Progenitor cell of endocrine pancreas (in vitro differentiated cells): ENCODE measurements at regions not wholly inside any gene's neighbourhood (a gene's known extent, or its start where the extent isn't known, plus 50 kb on each side); places are given as distances from the start of the nearest gene placed in this dataset.

Experiments used
- DNase-seq: peaks from one replicate; pipeline ENCODE4 v3.0.0; 2021; ENCODE audit warnings: low spot score; ENCODE audit not compliant: unreplicated experiment
- H3K27ac Mint-ChIP-seq: 2 replicates; pipeline ENCODE4 v1.8.0; 2021; ENCODE audit warnings: mild to moderate bottlenecking, moderate library complexity, mixed read lengths
- H3K27me3 Mint-ChIP-seq: 2 replicates; pipeline ENCODE4 v1.8.0; 2021; ENCODE audit warnings: mixed read lengths
- H3K36me3 Mint-ChIP-seq: 2 replicates; pipeline ENCODE4 v1.8.0; 2022; ENCODE audit warnings: mixed read lengths; ENCODE audit not compliant: insufficient read depth
- H3K4me1 Mint-ChIP-seq: 2 replicates; pipeline ENCODE4 v1.8.0; 2021; ENCODE audit warnings: low read depth, mixed read lengths
- H3K4me3 Mint-ChIP-seq: 2 replicates; pipeline ENCODE4 v1.8.0; 2021; ENCODE audit warnings: low read depth, mild to moderate bottlenecking, moderate library complexity, mixed read lengths
- H3K9me3 Mint-ChIP-seq: 2 replicates; pipeline ENCODE4 v1.8.0; 2021; ENCODE audit warnings: low read depth, mixed read lengths
- CTCF ChIP-seq: fragments of 200-600 bp; sonication (generic); IDR thresholded peaks from one replicate; pipeline ENCODE4 v1.5.0; 2021; ENCODE audit warnings: antibody characterized with exemption, mild to moderate bottlenecking; ENCODE audit not compliant: unreplicated experiment

GRCh38 chr2:49839818-49840217 lies 685.5 kb upstream of the FSHR start:
- peaks cover 6% of the 10 kb centered on the region for H3K9me3 Mint-ChIP-seq
- no peak overlapping the region for H3K4me3 Mint-ChIP-seq
- DNase-seq, result no peak
- peaks cover 1% of the 10 kb centered on the region for H3K36me3 Mint-ChIP-seq
- peaks cover 17% of the 10 kb centered on the region for H3K4me1 Mint-ChIP-seq
- TF ChIP-seq CTCF, result no peak
- no peak overlapping the region for H3K27ac Mint-ChIP-seq
- peaks cover 5% of the 10 kb centered on the region for H3K27me3 Mint-ChIP-seq

- no peak for TF ChIP-seq CTCF
- Mint-ChIP-seq H3K27me3 (peaks cover 5% of the 10 kb centered on the region), H3K4me1 (peaks cover 17% of the 10 kb centered on the region), H3K27ac (no peak overlapping the region), H3K4me3 (no peak overlapping the region), H3K9me3 (no peaks in the 10 kb centered on the region), H3K36me3 (no peaks in the 10 kb centered on the region)
- DNase-seq, result no peak
Measured at GRCh38 chr2:49837561-49838293, 683.4 kb upstream of the FSHR start.

- H3K9me3 Mint-ChIP-seq, result no peaks in the 10 kb centered on the region
- peaks cover 5% of the 10 kb centered on the region for H3K27me3 Mint-ChIP-seq
- no peak overlapping the region for H3K27ac Mint-ChIP-seq
- H3K4me1 Mint-ChIP-seq, result peaks cover 20% of the 10 kb centered on the region
- no peak for TF ChIP-seq CTCF
- no peak overlapping the region for H3K4me3 Mint-ChIP-seq
- H3K36me3 Mint-ChIP-seq, result no peaks in the 10 kb centered on the region
- no peak for DNase-seq
Measured at GRCh38 chr2:49836017-49836416, 681.7 kb upstream of the FSHR start.

- Mint-ChIP-seq H3K4me3 (no peak overlapping the region), H3K27ac (no peak overlapping the region), H3K4me1 (peaks cover 22% of the 10 kb centered on the region), H3K36me3 (no peaks in the 10 kb centered on the region), H3K27me3 (no peaks in the 10 kb centered on the region), H3K9me3 (no peaks in the 10 kb centered on the region)
- TF ChIP-seq CTCF, result no peak
- DNase-seq, result no peak
Measured at GRCh38 chr2:49834433-49834832, 680.1 kb upstream of the FSHR start.

- no peak for DNase-seq
- no peaks in the 10 kb centered on the region for H3K27me3 Mint-ChIP-seq
- no peak overlapping the region for H3K27ac Mint-ChIP-seq
- TF ChIP-seq CTCF, result no peak
- H3K9me3 Mint-ChIP-seq, result no peaks in the 10 kb centered on the region
- peaks cover 17% of the 10 kb centered on the region for H3K4me1 Mint-ChIP-seq
- H3K36me3 Mint-ChIP-seq, result no peaks in the 10 kb centered on the region
- H3K4me3 Mint-ChIP-seq, result no peak overlapping the region
Measured at GRCh38 chr2:49832555-49832954, 678.2 kb upstream of the FSHR start.
